Peyer's patch (tissue), 4 donors: ENCODE measurements at regions not wholly inside any gene's neighbourhood (a gene's known extent, or its start where the extent isn't known, plus 50 kb on each side); places are given as distances from the start of the nearest gene placed in this dataset.

Experiments used
- DNase-seq, 3 donors: peaks; one replicate each; pipeline ENCODE4 v3.0.0-alpha.2; 2017 to 2019
- H3K27ac ChIP-seq, 4 donors: fragments of 200-600 bp; sonication (generic); one replicate each; pipeline ENCODE4 v1.5.1; 2016 to 2019
- H3K27me3 ChIP-seq, 2 donors: fragments of 200-600 bp; sonication (generic); one replicate each; pipeline ENCODE4 v1.5.1; 2019
- H3K36me3 ChIP-seq, 3 donors: fragments of 200-600 bp; sonication (generic); one replicate each; pipeline ENCODE4 v1.5.1; 2016 to 2019
- H3K4me1 ChIP-seq, 4 donors: fragments of 200-600 bp; sonication (generic); one replicate each; pipeline ENCODE4 v1.5.1; 2016 to 2019
- H3K4me3 ChIP-seq, 4 donors: fragments of 200-600 bp; sonication (generic); 1 replicate in 3 of 4; 2 replicates in 1 of 4; pipeline ENCODE4 v1.5.1; 2016 to 2019; ENCODE audit warnings: mild to moderate bottlenecking in 1 of 4
- H3K9me3 ChIP-seq, 4 donors: fragments of 200-600 bp; sonication (generic); one replicate each; pipeline ENCODE4 v1.5.1; 2016 to 2019; ENCODE audit warnings: mild to moderate bottlenecking in 1 of 4
- POLR2A ChIP-seq, 2 donors: fragments of 450-650 bp; IDR thresholded peaks; one replicate each; pipeline ENCODE4 v1.5.1; 2017; ENCODE audit warnings: antibody characterized with exemption in 2 of 2, mild to moderate bottlenecking in 2 of 2, moderate library complexity in 2 of 2
- TF ChIP-seq, protein P1 (sequence below), 6 experiments: fragments of 450-650 bp in 4 of 6; fragments of 200-600 bp in 2 of 6; sonication (generic) in 1 of 6; IDR thresholded peaks; one replicate each; pipeline ENCODE4 v1.5.1; 2017 to 2019; ENCODE audit warnings: antibody characterized with exemption in 6 of 6, mild to moderate bottlenecking in 3 of 6, moderate library complexity in 1 of 6

- Histone ChIP-seq H3K4me1 (no peaks in the 10 kb centered on the region), H3K4me3 (no peak overlapping the region), H3K27me3 (no peaks in the 10 kb centered on the region), H3K9me3 (no peaks in the 10 kb centered on the region), H3K27ac (no peak overlapping the region), H3K36me3 (no peaks in the 10 kb centered on the region)
- TF ChIP-seq POLR2A (IDR thresholded peaks at IDR 0.05): no peak
- TF ChIP-seq, protein P1, sequence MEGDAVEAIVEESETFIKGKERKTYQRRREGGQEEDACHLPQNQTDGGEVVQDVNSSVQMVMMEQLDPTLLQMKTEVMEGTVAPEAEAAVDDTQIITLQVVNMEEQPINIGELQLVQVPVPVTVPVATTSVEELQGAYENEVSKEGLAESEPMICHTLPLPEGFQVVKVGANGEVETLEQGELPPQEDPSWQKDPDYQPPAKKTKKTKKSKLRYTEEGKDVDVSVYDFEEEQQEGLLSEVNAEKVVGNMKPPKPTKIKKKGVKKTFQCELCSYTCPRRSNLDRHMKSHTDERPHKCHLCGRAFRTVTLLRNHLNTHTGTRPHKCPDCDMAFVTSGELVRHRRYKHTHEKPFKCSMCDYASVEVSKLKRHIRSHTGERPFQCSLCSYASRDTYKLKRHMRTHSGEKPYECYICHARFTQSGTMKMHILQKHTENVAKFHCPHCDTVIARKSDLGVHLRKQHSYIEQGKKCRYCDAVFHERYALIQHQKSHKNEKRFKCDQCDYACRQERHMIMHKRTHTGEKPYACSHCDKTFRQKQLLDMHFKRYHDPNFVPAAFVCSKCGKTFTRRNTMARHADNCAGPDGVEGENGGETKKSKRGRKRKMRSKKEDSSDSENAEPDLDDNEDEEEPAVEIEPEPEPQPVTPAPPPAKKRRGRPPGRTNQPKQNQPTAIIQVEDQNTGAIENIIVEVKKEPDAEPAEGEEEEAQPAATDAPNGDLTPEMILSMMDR (IDR thresholded peaks at IDR 0.05): no peak
- DNase-seq: no peak
Measured at GRCh38 chr3:168828536-168828935, 732.8 kb upstream of the GOLIM4 start.

GRCh38 chr3:168828014-168828413 lies 732.3 kb upstream of the GOLIM4 start:
- TF ChIP-seq, protein P1 (IDR thresholded peaks at IDR 0.05): no peak
- Histone ChIP-seq H3K27ac (no peak overlapping the region), H3K27me3 (no peaks in the 10 kb centered on the region), H3K9me3 (no peaks in the 10 kb centered on the region), H3K36me3 (no peaks in the 10 kb centered on the region), H3K4me3 (no peak overlapping the region), H3K4me1 (no peaks in the 10 kb centered on the region)
- no peak for DNase-seq

- H3K4me1 ChIP-seq: no peaks in the 10 kb centered on the region
- TF ChIP-seq, protein P1 (IDR thresholded peaks at IDR 0.05): no peak
- TF ChIP-seq POLR2A (IDR thresholded peaks at IDR 0.05): no peak
- H3K4me3 ChIP-seq: no peak overlapping the region
- no peaks in the 10 kb centered on the region for H3K9me3 ChIP-seq
- no peaks in the 10 kb centered on the region for H3K27me3 ChIP-seq
- DNase-seq: no peak
- no peak overlapping the region for H3K27ac ChIP-seq
- H3K36me3 ChIP-seq: no peaks in the 10 kb centered on the region
Measured at GRCh38 chr3:168824107-168824506, 728.4 kb upstream of the GOLIM4 start.

DNA sequence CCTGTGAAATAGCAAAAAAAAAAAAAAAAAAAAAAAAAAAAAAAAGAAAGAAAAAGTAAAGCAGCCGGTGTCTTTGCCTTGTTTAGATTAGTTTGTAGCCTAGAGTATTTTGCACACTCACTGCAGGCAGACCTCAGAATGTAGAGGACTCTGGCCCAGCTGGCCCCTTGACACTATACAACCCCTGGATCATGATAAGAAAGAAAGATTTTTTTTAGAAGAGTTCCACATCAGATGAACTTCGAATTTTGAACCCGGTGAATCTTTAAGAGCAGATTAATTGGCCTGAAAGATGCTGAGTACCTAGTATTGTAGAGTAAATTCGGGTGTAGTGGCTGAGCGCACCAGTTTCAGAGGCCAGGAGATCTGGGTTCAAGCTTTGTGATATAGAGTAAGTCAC lies 727.7 kb upstream of the GOLIM4 start:
- no peak for DNase-seq
- Histone ChIP-seq H3K27ac (no peak overlapping the region), H3K4me1 (no peaks in the 10 kb centered on the region), H3K27me3 (no peaks in the 10 kb centered on the region), H3K36me3 (no peaks in the 10 kb centered on the region), H3K4me3 (no peak overlapping the region), H3K9me3 (no peaks in the 10 kb centered on the region)
- TF ChIP-seq, protein P1 (IDR thresholded peaks at IDR 0.05): no peak
- no peak for TF ChIP-seq POLR2A (IDR thresholded peaks at IDR 0.05)

- Histone ChIP-seq H3K4me1 (no peaks in the 10 kb centered on the region), H3K27me3 (no peaks in the 10 kb centered on the region), H3K27ac (no peak overlapping the region), H3K36me3 (no peaks in the 10 kb centered on the region), H3K9me3 (no peaks in the 10 kb centered on the region), H3K4me3 (no peak overlapping the region)
- no peak for DNase-seq
- TF ChIP-seq POLR2A (IDR thresholded peaks at IDR 0.05): no peak
- TF ChIP-seq, protein P1 (IDR thresholded peaks at IDR 0.05): no peak
Measured at GRCh38 chr3:168820810-168821415, 725.2 kb upstream of the GOLIM4 start.

DNA sequence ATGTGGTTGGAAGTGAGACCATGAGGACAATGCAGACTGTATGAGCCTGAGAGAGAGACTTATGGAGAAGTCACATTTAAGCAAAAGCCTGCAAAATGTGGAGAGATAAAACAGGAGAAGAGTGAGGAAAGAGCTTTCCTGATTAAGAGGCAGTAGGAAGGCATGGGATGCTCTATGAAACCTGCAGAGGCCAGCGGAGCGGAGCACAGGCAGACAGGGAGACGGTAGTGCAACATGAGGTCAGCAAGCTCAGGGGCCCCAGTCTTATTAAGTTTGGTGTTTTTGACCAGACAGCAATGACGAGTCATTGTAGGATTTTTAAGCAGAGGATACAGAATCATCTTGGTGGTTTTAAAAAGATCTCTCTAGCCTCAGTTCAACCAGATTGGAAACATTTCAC lies 721.5 kb upstream of the GOLIM4 start:
- no peak for DNase-seq

More for the DNA sequence above, 721.5 kb upstream of the GOLIM4 start:
- Histone ChIP-seq H3K27ac (no peak overlapping the region), H3K36me3 (no peaks in the 10 kb centered on the region), H3K9me3 (no peaks in the 10 kb centered on the region), H3K27me3 (no peaks in the 10 kb centered on the region), H3K4me3 (no peak overlapping the region), H3K4me1 (no peaks in the 10 kb centered on the region)
- TF ChIP-seq, protein P1 (IDR thresholded peaks at IDR 0.05): no peak
- TF ChIP-seq POLR2A (IDR thresholded peaks at IDR 0.05): no peak
